Activated T-cell treated with anti-CD3 and anti-CD28 coated beads, Interleukin-2, amount 50 U/mL, for 4 hours (primary cell): ENCODE measurements at regions not wholly inside any gene's neighbourhood (a gene's known extent, or its start where the extent isn't known, plus 50 kb on each side); places are given as distances from the start of the nearest gene placed in this dataset.

Source experiments
- ATAC-seq, 2 donors: fragments of 200-7000 bp; cut with Tn5 transposase; one replicate each; pipeline ENCODE4 v1.10.0; 2021
- DNase-seq: peaks from one replicate; pipeline ENCODE4 v3.0.0-alpha.2; 2020
- H3K27me3 Mint-ChIP-seq: one replicate; pipeline ENCODE4 v1.8.0; 2021; ENCODE audit warnings: low read depth, mixed read lengths
- H3K36me3 Mint-ChIP-seq: one replicate; pipeline ENCODE4 v1.8.0; 2022; ENCODE audit warnings: mixed read lengths; ENCODE audit not compliant: insufficient read depth
- H3K4me1 Mint-ChIP-seq: one replicate; pipeline ENCODE4 v1.8.0; 2021; ENCODE audit warnings: low read depth, mixed read lengths
- H3K4me3 Mint-ChIP-seq: one replicate; pipeline ENCODE4 v1.8.0; 2021; ENCODE audit warnings: mild to moderate bottlenecking, moderate library complexity, mixed read lengths
- H3K9me3 Mint-ChIP-seq: one replicate; pipeline ENCODE4 v1.8.0; 2021; ENCODE audit warnings: mixed read lengths

DNA sequence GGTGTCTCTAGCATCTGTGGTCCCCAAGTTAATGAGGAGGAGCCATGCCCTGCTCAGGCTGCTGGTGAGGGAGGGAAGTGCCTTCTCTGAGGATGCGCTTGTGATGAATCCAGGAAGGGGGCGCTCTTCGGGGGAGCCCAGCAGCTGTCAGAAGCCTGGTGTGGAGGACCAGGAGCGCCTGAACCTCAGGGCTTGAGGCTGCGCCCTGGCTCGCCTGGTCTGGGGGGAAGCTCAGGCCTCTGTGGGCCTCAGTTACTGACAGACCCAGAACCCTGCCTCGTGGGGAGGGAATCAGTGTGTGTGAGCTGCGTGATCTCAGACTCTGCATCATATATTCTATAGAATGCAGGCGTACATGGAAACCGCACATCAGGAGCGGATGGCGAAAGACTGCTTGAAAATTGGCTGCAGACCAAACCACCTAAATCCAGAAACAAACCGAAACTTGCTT, 126.1 kb downstream of the SEC14L1 start:
- H3K36me3 Mint-ChIP-seq = no peaks in the 10 kb centered on the region
- no peaks in the 10 kb centered on the region for H3K9me3 Mint-ChIP-seq
- H3K27me3 Mint-ChIP-seq = peaks cover 5% of the 10 kb centered on the region
- no peak overlapping the region for H3K4me3 Mint-ChIP-seq
- peak in 1 of 2 donors; percentile 40 for ATAC-seq
- DNase-seq = no peak
- H3K4me1 Mint-ChIP-seq = no peaks in the 10 kb centered on the region

- no peak for DNase-seq
- Mint-ChIP-seq H3K4me3 (no peak overlapping the region), H3K36me3 (no peaks in the 10 kb centered on the region), H3K9me3 (no peaks in the 10 kb centered on the region), H3K27me3 (peaks cover 8% of the 10 kb centered on the region), H3K4me1 (no peaks in the 10 kb centered on the region)
- no peak for ATAC-seq
Measured at GRCh38 chr17:77269696-77270681, 129.2 kb downstream of the SEC14L1 start.

- Mint-ChIP-seq H3K4me1 (no peaks in the 10 kb centered on the region), H3K9me3 (no peaks in the 10 kb centered on the region), H3K36me3 (no peaks in the 10 kb centered on the region), H3K27me3 (peaks cover 6% of the 10 kb centered on the region), H3K4me3 (no peak overlapping the region)
- DNase-seq (no peak), ATAC-seq (no peak)
Measured at GRCh38 chr17:77271411-77271810, 130.6 kb downstream of the SEC14L1 start.

DNA sequence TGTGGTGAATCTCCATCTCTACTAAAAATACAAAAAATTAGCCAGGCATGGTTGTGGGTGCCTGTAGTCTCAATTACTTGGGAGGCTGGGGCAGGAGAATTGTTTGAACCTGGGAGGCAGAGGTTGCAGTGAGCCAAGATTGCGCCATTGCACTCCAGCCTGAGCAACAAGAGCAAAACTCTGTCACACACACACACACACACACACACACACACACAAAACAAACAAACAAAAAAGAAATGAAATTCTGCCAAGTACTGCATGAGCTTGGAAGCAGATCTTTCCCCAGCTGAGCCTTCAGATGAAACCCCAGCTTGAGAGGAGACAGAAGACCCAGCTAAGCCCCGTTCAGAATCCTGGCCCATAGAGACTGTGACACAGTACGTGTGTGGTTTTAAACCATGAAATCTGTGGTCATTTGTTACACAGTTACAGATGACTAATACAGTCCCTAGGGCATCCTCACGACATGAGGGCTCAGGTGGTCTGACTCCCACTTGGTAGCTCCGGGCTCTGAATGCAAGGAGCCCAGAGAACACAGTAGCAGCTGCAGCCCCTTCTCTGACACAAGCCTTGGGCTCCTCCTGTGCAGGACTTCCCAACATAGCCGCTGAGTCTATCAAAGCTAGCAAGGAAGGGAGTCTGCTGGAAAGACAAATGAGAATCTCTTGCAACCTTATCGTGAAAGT, 132.8 kb downstream of the SEC14L1 start:
- Mint-ChIP-seq H3K36me3 (no peaks in the 10 kb centered on the region), H3K4me3 (no peak overlapping the region), H3K27me3 (peaks cover 6% of the 10 kb centered on the region), H3K4me1 (no peaks in the 10 kb centered on the region), H3K9me3 (no peaks in the 10 kb centered on the region)
- ATAC-seq (peak in 1 of 2 donors; percentile 48), DNase-seq (no peak)

GRCh38 chr17:77274096-77274845, 133.5 kb downstream of the SEC14L1 start:
- H3K36me3 Mint-ChIP-seq = no peaks in the 10 kb centered on the region
- no peak for ATAC-seq
- no peak overlapping the region for H3K4me3 Mint-ChIP-seq
- peaks cover 7% of the 10 kb centered on the region for H3K27me3 Mint-ChIP-seq
- no peak for DNase-seq
- no peaks in the 10 kb centered on the region for H3K9me3 Mint-ChIP-seq
- H3K4me1 Mint-ChIP-seq = no peaks in the 10 kb centered on the region

DNA sequence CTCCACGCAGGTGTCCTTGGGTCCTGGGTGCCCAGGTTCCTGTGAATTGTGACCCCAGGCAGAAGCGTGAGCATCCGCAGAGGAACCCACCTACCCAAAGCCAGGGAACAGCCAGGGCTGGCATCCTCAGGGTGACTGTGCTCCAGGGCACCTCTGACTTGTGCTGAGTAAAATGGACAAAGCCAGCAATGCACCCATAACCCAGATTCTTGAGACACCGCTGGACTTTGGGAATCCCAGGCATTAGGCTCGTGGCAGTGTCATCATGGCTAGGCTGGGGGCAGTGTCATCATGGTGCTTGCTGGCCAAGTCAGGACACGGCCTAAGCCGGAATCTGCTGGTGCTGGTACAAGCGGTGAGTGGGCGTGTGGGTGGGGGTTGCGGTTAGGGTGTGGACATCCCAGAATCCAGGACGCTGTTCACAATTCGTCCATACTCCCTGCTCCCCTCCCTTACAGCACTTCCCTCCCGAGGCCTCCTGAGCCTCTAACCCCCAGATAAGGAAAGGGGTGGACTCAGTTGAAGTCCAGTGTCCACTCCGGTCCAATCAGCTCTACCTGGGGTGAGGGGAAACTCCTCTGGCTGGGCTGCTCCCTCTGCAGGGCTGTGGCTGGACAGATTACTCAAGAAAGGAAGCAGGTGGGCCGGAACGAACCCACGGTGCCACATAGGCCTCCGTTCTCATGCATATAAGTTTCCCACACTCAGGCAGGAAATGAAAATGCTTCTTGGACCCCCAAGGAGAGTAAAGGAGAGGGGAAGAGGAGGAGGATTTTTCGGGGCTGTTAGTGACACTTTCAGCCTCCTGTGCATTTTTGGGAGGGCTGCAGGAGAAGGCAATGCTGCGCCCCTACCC, 138.9 kb downstream of the SEC14L1 start:
- H3K4me3 Mint-ChIP-seq = no peak overlapping the region
- H3K9me3 Mint-ChIP-seq = no peaks in the 10 kb centered on the region
- H3K4me1 Mint-ChIP-seq = peaks cover 15% of the 10 kb centered on the region
- DNase-seq = no peak
- H3K36me3 Mint-ChIP-seq = no peaks in the 10 kb centered on the region
- ATAC-seq = no peak
- H3K27me3 Mint-ChIP-seq = peaks cover 24% of the 10 kb centered on the region

DNA sequence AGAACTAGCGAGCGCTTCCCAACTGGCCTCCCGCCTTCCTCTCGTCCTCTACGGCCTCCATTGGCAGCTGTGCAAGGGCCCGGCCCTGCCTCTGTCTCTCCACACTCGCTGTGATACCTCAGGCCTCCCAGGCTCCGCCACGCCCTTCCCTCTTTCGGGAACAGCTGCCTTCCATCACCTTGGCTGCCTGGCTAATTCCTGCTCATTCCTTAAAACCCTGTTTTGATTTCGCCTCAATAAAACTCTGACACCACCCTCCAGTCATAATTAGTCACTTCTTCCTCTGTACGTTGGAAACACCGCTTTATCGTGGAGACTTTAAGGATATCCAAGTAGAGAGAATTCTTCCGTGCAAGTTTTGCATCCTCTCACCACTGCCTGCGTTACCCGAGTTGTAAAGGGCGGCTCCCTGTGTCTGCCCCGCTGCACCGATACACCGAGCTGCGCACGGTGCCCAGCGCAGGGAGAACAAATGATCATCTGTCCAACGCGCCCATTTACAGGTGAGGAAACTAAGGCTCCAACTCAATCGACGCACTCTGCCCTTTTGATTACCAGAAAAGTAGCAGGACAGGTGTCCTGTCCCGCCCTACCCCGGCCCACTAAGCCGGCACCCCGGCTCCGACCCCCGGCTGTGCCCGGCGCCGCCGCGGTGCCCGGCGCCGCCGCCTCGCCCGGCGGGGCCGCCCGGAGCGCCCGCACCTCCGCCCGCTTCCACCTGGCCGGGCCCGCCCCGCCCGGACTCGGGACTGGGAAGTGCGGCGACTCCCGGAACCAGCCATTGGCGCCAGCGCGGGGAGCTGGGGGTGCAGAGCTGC, 139.7 kb downstream of the SEC14L1 start:
- H3K9me3 Mint-ChIP-seq = no peaks in the 10 kb centered on the region
- DNase-seq = no peak
- ATAC-seq = peak; percentile 18 to 21
- peaks cover 15% of the 10 kb centered on the region for H3K4me1 Mint-ChIP-seq
- peaks cover 24% of the 10 kb centered on the region for H3K27me3 Mint-ChIP-seq
- H3K36me3 Mint-ChIP-seq = no peaks in the 10 kb centered on the region
- peak overlapping the region; percentile 74 for H3K4me3 Mint-ChIP-seq

- peaks cover 24% of the 10 kb centered on the region for H3K27me3 Mint-ChIP-seq
- ATAC-seq (peak; percentile 87 to 92), DNase-seq (peak; percentile 54)
- H3K4me1 Mint-ChIP-seq = peaks cover 15% of the 10 kb centered on the region
- H3K36me3 Mint-ChIP-seq = no peaks in the 10 kb centered on the region
- peak overlapping the region; percentile 72 for H3K4me3 Mint-ChIP-seq
- no peaks in the 10 kb centered on the region for H3K9me3 Mint-ChIP-seq
Measured at GRCh38 chr17:77281122-77281903, 140.5 kb downstream of the SEC14L1 start.

- Mint-ChIP-seq H3K4me1 (peaks cover 15% of the 10 kb centered on the region), H3K27me3 (peaks cover 24% of the 10 kb centered on the region), H3K36me3 (no peaks in the 10 kb centered on the region), H3K9me3 (no peaks in the 10 kb centered on the region), H3K4me3 (peak overlapping the region; percentile 72)
- no peak for DNase-seq
- no peak for ATAC-seq
Measured at GRCh38 chr17:77281904-77282367, 141.2 kb downstream of the SEC14L1 start.

GRCh38 chr17:77282524-77283515, 142.1 kb downstream of the SEC14L1 start:
- H3K4me1 Mint-ChIP-seq = peaks cover 15% of the 10 kb centered on the region
- ATAC-seq (peak in 1 of 2 donors; percentile 8), DNase-seq (peak; percentile 24)

DNA sequence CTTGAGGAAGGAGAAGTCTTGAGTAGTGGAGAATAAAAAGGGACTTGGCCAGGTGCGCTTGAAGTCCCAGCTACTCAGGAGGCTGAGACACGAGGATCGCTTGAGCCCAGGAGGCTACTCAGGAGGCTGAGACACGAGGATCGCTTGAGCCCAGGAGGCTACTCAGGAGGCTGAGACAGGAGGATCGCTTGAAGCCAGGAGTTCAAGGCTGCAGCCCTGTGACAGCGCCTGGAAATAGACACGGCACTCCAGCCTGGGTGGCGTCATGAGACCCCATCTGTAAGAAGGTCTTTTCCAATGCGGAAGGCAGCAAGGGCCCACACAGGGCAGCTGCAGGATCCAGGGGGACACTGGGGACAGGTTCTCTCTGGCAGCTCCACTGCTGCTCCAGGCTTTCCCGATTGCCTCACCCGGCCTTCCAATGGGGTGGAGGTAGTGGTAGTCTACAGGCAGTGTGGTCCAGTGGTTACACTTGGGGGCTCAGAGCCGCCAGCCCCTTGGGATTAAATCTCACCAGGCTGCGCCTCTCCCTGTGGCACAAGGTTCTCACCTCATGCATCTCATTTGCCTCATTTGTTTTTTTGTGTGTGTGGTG, 143.4 kb downstream of the SEC14L1 start:
- Mint-ChIP-seq H3K4me3 (no peak overlapping the region), H3K9me3 (no peaks in the 10 kb centered on the region), H3K27me3 (peaks cover 24% of the 10 kb centered on the region), H3K4me1 (peaks cover 15% of the 10 kb centered on the region), H3K36me3 (no peaks in the 10 kb centered on the region)
- ATAC-seq (no peak), DNase-seq (no peak)

More at GRCh38 chr17:77282524-77283515, 142.1 kb downstream of the SEC14L1 start:
- peak overlapping the region; percentile 72 for H3K4me3 Mint-ChIP-seq
- no peaks in the 10 kb centered on the region for H3K36me3 Mint-ChIP-seq
- no peaks in the 10 kb centered on the region for H3K9me3 Mint-ChIP-seq
- peaks cover 24% of the 10 kb centered on the region for H3K27me3 Mint-ChIP-seq
